Colon (tissue), 2 donors: ENCODE measurements at regions not wholly inside any gene's neighbourhood (a gene's known extent, or its start where the extent isn't known, plus 50 kb on each side); places are given as distances from the start of the nearest gene placed in this dataset.

Experiments
- FAIRE-seq: peaks from 2 replicates; lab custom pipeline; 2012; peaks lifted over from hg19 to GRCh38; lab: Jason Lieb, UNC
- donor health status: control.
- donor health status: control.

GRCh38 chr12:4106621-4107020 lies 166.9 kb upstream of the CCND2 start:
- no peak for FAIRE-seq

GRCh38 chr12:4104722-4105244 lies 168.8 kb upstream of the CCND2 start:
- FAIRE-seq, result no peak

- no peak for FAIRE-seq
Measured at GRCh38 chr12:4099276-4099675, 174.3 kb upstream of the CCND2 start.

GRCh38 chr12:4091016-4091743 lies 182.4 kb upstream of the CCND2 start:
- no peak for FAIRE-seq

GRCh38 chr12:4089956-4090355 lies 183.6 kb upstream of the CCND2 start:
- no peak for FAIRE-seq

GRCh38 chr12:4089121-4089606 lies 184.4 kb upstream of the CCND2 start:
- FAIRE-seq, result no peak

GRCh38 chr12:4088451-4088850 lies 185.1 kb upstream of the CCND2 start:
- no peak for FAIRE-seq

GRCh38 chr12:4086481-4086880 lies 187.1 kb upstream of the CCND2 start:
- FAIRE-seq, result no peak

- FAIRE-seq, result no peak
Measured at GRCh38 chr12:4084573-4084972, 189.0 kb upstream of the CCND2 start.

- FAIRE-seq, result no peak
Measured at GRCh38 chr12:4082809-4083403, 190.7 kb upstream of the CCND2 start.

- no peak for FAIRE-seq
Measured at GRCh38 chr12:4080213-4080612, 193.3 kb upstream of the CCND2 start.

GRCh38 chr12:4074129-4074528 lies 199.4 kb upstream of the CCND2 start:
- FAIRE-seq, result no peak

- no peak for FAIRE-seq
Measured at GRCh38 chr12:4069670-4070010, 196.4 kb upstream of the PARP11 start.

GRCh38 chr12:4068981-4069669 lies 195.9 kb upstream of the PARP11 start:
- FAIRE-seq, result no peak

- no peak for FAIRE-seq
Measured at GRCh38 chr12:4064008-4064407, 190.8 kb upstream of the PARP11 start.

- FAIRE-seq, result no peak
Measured at GRCh38 chr12:4059898-4060568, 186.8 kb upstream of the PARP11 start.

GRCh38 chr12:4056910-4057845 lies 184.0 kb upstream of the PARP11 start:
- no peak for FAIRE-seq

GRCh38 chr12:4054630-4055029 lies 181.4 kb upstream of the PARP11 start:
- FAIRE-seq, result no peak

GRCh38 chr12:4052691-4053090 lies 179.5 kb upstream of the PARP11 start:
- FAIRE-seq, result no peak

- no peak for FAIRE-seq
Measured at GRCh38 chr12:4051596-4051995, 178.4 kb upstream of the PARP11 start.

- no peak for FAIRE-seq
Measured at GRCh38 chr12:4050340-4050739, 177.1 kb upstream of the PARP11 start.
